Lung (tissue), 11 donors: ENCODE measurements at regions not wholly inside any gene's neighbourhood (a gene's known extent, or its start where the extent isn't known, plus 50 kb on each side); places are given as distances from the start of the nearest gene placed in this dataset.
A peak's percentile ranks its signal among the peaks of the same experiment; 100 is the strongest.

Experiments used
- ATAC-seq: fragments of 200-7000 bp; cut with Tn5 transposase; one replicate; pipeline ENCODE4 v1.9.1; 2020; ENCODE audit warnings: moderate number of reproducible peaks; ENCODE audit not compliant: insufficient read depth, low FRiP score
- DNase-seq, 3 donors: peaks; one replicate each; pipeline ENCODE4 v3.0.0-alpha.2; 2013 to 2017
- H3K27ac ChIP-seq, 2 donors: one replicate each; pipeline ENCODE4 v1.5.1; 2013; ENCODE audit warnings: mild to moderate bottlenecking in 2 of 2, moderate library complexity in 2 of 2, control low read depth in 1 of 2, inconsistent platforms in 1 of 2, low read depth in 1 of 2, low read length in 1 of 2
- H3K27me3 ChIP-seq, 3 donors: one replicate each; pipeline ENCODE4 v1.5.1; 2013; ENCODE audit warnings: low read length in 2 of 3; ENCODE audit not compliant: control insufficient read depth in 3 of 3, insufficient read depth in 3 of 3
- H3K36me3 ChIP-seq, 4 donors: one replicate each; pipeline ENCODE4 v1.5.1; 2013; ENCODE audit warnings: low read length in 4 of 4, mild to moderate bottlenecking in 1 of 4, moderate library complexity in 1 of 4; ENCODE audit not compliant: control insufficient read depth in 4 of 4, insufficient read depth in 4 of 4
- H3K4me1 ChIP-seq, 5 donors: one replicate each; pipeline ENCODE4 v1.5.1; 2013; ENCODE audit warnings: low read length in 5 of 5, mild to moderate bottlenecking in 2 of 5, moderate library complexity in 1 of 5; ENCODE audit not compliant: control insufficient read depth in 5 of 5, insufficient read depth in 5 of 5
- H3K4me3 ChIP-seq: one replicate; pipeline ENCODE4 v1.5.1; 2013; ENCODE audit warnings: mild to moderate bottlenecking, control low read depth, moderate library complexity
- H3K9ac ChIP-seq, 2 donors: one replicate each; pipeline ENCODE4 v1.5.1; 2013; ENCODE audit warnings: low read length in 2 of 2, control low read depth in 1 of 2; ENCODE audit not compliant: insufficient read depth in 1 of 2
- H3K9me3 ChIP-seq, 4 donors: one replicate each; pipeline ENCODE4 v1.5.1; 2013; ENCODE audit warnings: low read length in 3 of 4, mild to moderate bottlenecking in 1 of 4, moderate library complexity in 1 of 4; ENCODE audit not compliant: control insufficient read depth in 4 of 4, insufficient read depth in 3 of 4
- CTCF ChIP-seq: IDR thresholded peaks from 2 replicates; pipeline ENCODE4 v1.5.1; 2012; ENCODE audit warnings: mild to moderate bottlenecking; ENCODE audit errors: control extremely low read depth, extremely low read depth
- WGBS, 2 donors: extraction: QIAGEN DNeasy Blood & Tissue Kit; methylation state at CpG; one replicate each; pipeline ENCODE4 v1.1.7; 2013; 5-methylcytosine and 5-hydroxymethylcytosine counted together
- donor health status: control.
- donor health status: control.
- donor health status: Bipolar disorder and iron deficiency.
- donor health status: healthy.
- donor health status: DM: yes; HTN: yes; CAD: no.

GRCh38 chr11:112901924-112902323 is 59.3 kb upstream of the NCAM1 start:
- Histone ChIP-seq H3K9ac (no peak overlapping the region), H3K4me3 (no peak overlapping the region), H3K9me3 (peaks cover 0 to 5% (median 0%) of the 10 kb centered on the region in 4 donors), H3K36me3 (no peaks in the 10 kb centered on the region), H3K27me3 (no peaks in the 10 kb centered on the region), H3K27ac (no peak overlapping the region), H3K4me1 (peaks cover 0 to 29% (median 6%) of the 10 kb centered on the region in 5 donors)
- DNase-seq: peak in 1 of 3 donors; percentile 9
- 72 to 79% methylated on average over 4 of the region's 4 CpGs for WGBS, 2 donors
- no peak for TF ChIP-seq CTCF
- no peak for ATAC-seq

- H3K36me3 ChIP-seq: no peaks in the 10 kb centered on the region
- no peak overlapping the region for H3K27ac ChIP-seq
- WGBS, 2 donors: 40 to 60% methylated on average over 2 of the region's 2 CpGs
- H3K4me3 ChIP-seq: no peak overlapping the region
- ATAC-seq (no peak), DNase-seq (peak; percentile 19 to 92 (median 86))
- no peaks in the 10 kb centered on the region for H3K27me3 ChIP-seq
- H3K9ac ChIP-seq: no peak overlapping the region
- peaks cover 0 to 5% (median 0%) of the 10 kb centered on the region in 4 donors for H3K9me3 ChIP-seq
- peaks cover 0 to 29% (median 6%) of the 10 kb centered on the region in 5 donors for H3K4me1 ChIP-seq
- TF ChIP-seq CTCF: no peak
Observed at GRCh38 chr11:112902361-112903011, 58.7 kb upstream of the NCAM1 start.

- no peak for TF ChIP-seq CTCF
- ATAC-seq (no peak), DNase-seq (peak in 2 of 3 donors; percentile 47 to 63)
- Histone ChIP-seq H3K4me1 (peaks cover 0 to 25% (median 6%) of the 10 kb centered on the region in 5 donors), H3K36me3 (no peaks in the 10 kb centered on the region), H3K9ac (no peak overlapping the region), H3K27me3 (no peaks in the 10 kb centered on the region), H3K4me3 (no peak overlapping the region), H3K9me3 (peaks cover 0 to 4% (median 0%) of the 10 kb centered on the region in 4 donors), H3K27ac (no peak overlapping the region)
- WGBS, 2 donors: 75 to 88% methylated on average over 5 of the region's 5 CpGs
Observed at GRCh38 chr11:112903340-112903739, 57.9 kb upstream of the NCAM1 start.
